Central memory CD4-positive, alpha-beta T cell (primary cell): ENCODE measurements at regions not wholly inside any gene's neighbourhood (a gene's known extent, or its start where the extent isn't known, plus 50 kb on each side); places are given as distances from the start of the nearest gene placed in this dataset.
A peak's percentile ranks its signal among the peaks of the same experiment; 100 is the strongest.

Experiments used
- DNase-seq: peaks from one replicate; pipeline ENCODE4 v3.0.0; 2022

- no peak for DNase-seq
Observed at GRCh38 chr2:160884056-160884455, 276.2 kb upstream of the TANK start.

GRCh38 chr2:160889439-160890170 lies 270.6 kb upstream of the TANK start:
- DNase-seq, result no peak

GRCh38 chr2:160890667-160891352 lies 269.4 kb upstream of the TANK start:
- no peak for DNase-seq

- no peak for DNase-seq
Observed at GRCh38 chr2:160891353-160891740, 268.9 kb upstream of the TANK start.

- no peak for DNase-seq
Observed at GRCh38 chr2:160892204-160892603, 268.0 kb upstream of the TANK start.

- no peak for DNase-seq
Observed at GRCh38 chr2:160893581-160893980, 266.6 kb upstream of the TANK start.

GRCh38 chr2:160898581-160899307 lies 261.5 kb upstream of the TANK start:
- DNase-seq, result no peak

- DNase-seq, result no peak
Observed at GRCh38 chr2:160901613-160902012, 258.6 kb upstream of the TANK start.

GRCh38 chr2:160905862-160906261 lies 254.4 kb upstream of the TANK start:
- DNase-seq, result no peak

GRCh38 chr2:160906878-160907277 lies 253.3 kb upstream of the TANK start:
- DNase-seq, result no peak

- DNase-seq, result no peak
Observed at GRCh38 chr2:160907738-160908137, 252.5 kb upstream of the TANK start.

GRCh38 chr2:160908157-160908556 lies 252.1 kb upstream of the TANK start:
- DNase-seq, result no peak

GRCh38 chr2:160909781-160910242 lies 250.4 kb upstream of the TANK start:
- no peak for DNase-seq

- no peak for DNase-seq
Observed at GRCh38 chr2:160910681-160911080, 249.5 kb upstream of the TANK start.

GRCh38 chr2:160911258-160911657 lies 249.0 kb upstream of the TANK start:
- no peak for DNase-seq

GRCh38 chr2:160912276-160912675 lies 248.0 kb upstream of the TANK start:
- DNase-seq, result no peak

GRCh38 chr2:160913323-160913722 lies 246.9 kb upstream of the TANK start:
- DNase-seq, result no peak

GRCh38 chr2:160914217-160914616 lies 246.0 kb upstream of the TANK start:
- no peak for DNase-seq

GRCh38 chr2:160916300-160916699 lies 243.9 kb upstream of the TANK start:
- no peak for DNase-seq

- DNase-seq, result no peak
Observed at GRCh38 chr2:160917850-160918249, 242.4 kb upstream of the TANK start.

GRCh38 chr2:160918258-160918657 lies 242.0 kb upstream of the TANK start:
- DNase-seq, result no peak

GRCh38 chr2:160918906-160919503 lies 241.2 kb upstream of the TANK start:
- DNase-seq, result peak; percentile 5

GRCh38 chr2:160920061-160920460 lies 240.2 kb upstream of the TANK start:
- DNase-seq, result no peak
